Glomerular endothelial cell (primary cell): ENCODE measurements at regions not wholly inside any gene's neighbourhood (a gene's known extent, or its start where the extent isn't known, plus 50 kb on each side); places are given as distances from the start of the nearest gene placed in this dataset.
A peak's percentile ranks its signal among the peaks of the same experiment; 100 is the strongest.

Source experiments
- DNase-seq: peaks from one replicate; pipeline ENCODE4 v3.0.0-alpha.2; 2011; ENCODE audit warnings: low read depth, low spot score; ENCODE audit errors: extremely low read depth

GRCh38 chr3:34174740-34175139, 376.3 kb downstream of the PDCD6IP start:
- no peak for DNase-seq

- DNase-seq: no peak
These were observed 377.3 kb downstream of the PDCD6IP start for GRCh38 chr3:34175636-34176176.

GRCh38 chr3:34176723-34177122, 378.3 kb downstream of the PDCD6IP start:
- DNase-seq: no peak

GRCh38 chr3:34178415-34178814, 380.0 kb downstream of the PDCD6IP start:
- DNase-seq: no peak

- no peak for DNase-seq
These were observed 381.3 kb downstream of the PDCD6IP start for GRCh38 chr3:34179716-34180115.

- no peak for DNase-seq
These were observed 382.1 kb downstream of the PDCD6IP start for GRCh38 chr3:34180532-34180931.

GRCh38 chr3:34183114-34183513, 384.7 kb downstream of the PDCD6IP start:
- DNase-seq: no peak

- no peak for DNase-seq
These were observed 385.3 kb downstream of the PDCD6IP start for GRCh38 chr3:34183611-34184340.

- DNase-seq: no peak
These were observed 386.9 kb downstream of the PDCD6IP start for GRCh38 chr3:34185301-34185700.

- no peak for DNase-seq
These were observed 390.7 kb downstream of the PDCD6IP start for GRCh38 chr3:34189133-34189532.

GRCh38 chr3:34196914-34197313, 398.5 kb downstream of the PDCD6IP start:
- no peak for DNase-seq

- no peak for DNase-seq
These were observed 399.9 kb downstream of the PDCD6IP start for GRCh38 chr3:34198309-34198708.

- no peak for DNase-seq
These were observed 402.1 kb downstream of the PDCD6IP start for GRCh38 chr3:34200576-34200975.

- no peak for DNase-seq
These were observed 404.5 kb downstream of the PDCD6IP start for GRCh38 chr3:34202975-34203374.

- DNase-seq: no peak
These were observed 405.0 kb downstream of the PDCD6IP start for GRCh38 chr3:34203386-34203785.

- DNase-seq: peak; percentile 83
These were observed 408.6 kb downstream of the PDCD6IP start for GRCh38 chr3:34207002-34207401.

- DNase-seq: peak; percentile 67
These were observed 409.4 kb downstream of the PDCD6IP start for GRCh38 chr3:34207806-34208205.

- DNase-seq: peak; percentile 52
These were observed 413.7 kb downstream of the PDCD6IP start for GRCh38 chr3:34212175-34212574.

GRCh38 chr3:34212656-34213055, 414.2 kb downstream of the PDCD6IP start:
- no peak for DNase-seq

GRCh38 chr3:34213478-34213877, 415.0 kb downstream of the PDCD6IP start:
- DNase-seq: no peak

GRCh38 chr3:34216711-34217335, 418.4 kb downstream of the PDCD6IP start:
- DNase-seq: no peak

- no peak for DNase-seq
These were observed 420.4 kb downstream of the PDCD6IP start for GRCh38 chr3:34218706-34219385.
